ENCODE measurements at regions not wholly inside any gene's neighbourhood (a gene's known extent, or its start where the extent isn't known, plus 50 kb on each side); places are given as distances from the start of the nearest gene placed in this dataset.

- no peak for ATAC-seq
- TF ChIP-seq ARNTL (CRISPR knock-in tag; IDR thresholded peaks at IDR 0.05; ENCODE audit: borderline replicate concordance, low read depth): no peak
- TF ChIP-seq ZFP30 (CRISPR knock-in tag; IDR thresholded peaks at IDR 0.05): no peak
- TF ChIP-seq GLIS3 (CRISPR knock-in tag; IDR thresholded peaks at IDR 0.05): no peak
- TF ChIP-seq ZNF565 (CRISPR knock-in tag; conservative IDR thresholded peaks at IDR 0.05; ENCODE audit: low read depth): no peak
- TF ChIP-seq ZC3H10 (CRISPR knock-in tag; IDR thresholded peaks at IDR 0.05): no peak
- TF ChIP-seq TCF4 (CRISPR knock-in tag; IDR thresholded peaks at IDR 0.05; ENCODE audit: borderline replicate concordance): no peak
- no peak for TF ChIP-seq TSHZ2 (CRISPR knock-in tag; IDR thresholded peaks at IDR 0.05)
- TF ChIP-seq TOX (CRISPR knock-in tag; IDR thresholded peaks at IDR 0.05; ENCODE audit: borderline replicate concordance): no peak
- TF ChIP-seq RARB (CRISPR knock-in tag; IDR thresholded peaks at IDR 0.05): no peak
- TF ChIP-seq ZNF8 (CRISPR knock-in tag; IDR thresholded peaks at IDR 0.05): no peak
- no peak for TF ChIP-seq ISL1 (CRISPR knock-in tag; IDR thresholded peaks at IDR 0.05)
- no peak for TF ChIP-seq OSR1 (CRISPR knock-in tag; IDR thresholded peaks at IDR 0.05)
- no peak for TF ChIP-seq ZNF70 (CRISPR knock-in tag; IDR thresholded peaks at IDR 0.05)
These were observed 1557.0 kb downstream of the SI start for GRCh38 chr3:163521261-163521660.

GRCh38 chr3:163518065-163518464, 1560.2 kb downstream of the SI start:
- no peak for ATAC-seq
- no peak for TF ChIP-seq BACH2 (CRISPR knock-in tag; IDR thresholded peaks at IDR 0.05; ENCODE audit: borderline replicate concordance)
- no peak for TF ChIP-seq ZNF8 (CRISPR knock-in tag; IDR thresholded peaks at IDR 0.05)
- no peak for TF ChIP-seq ZNF70 (CRISPR knock-in tag; IDR thresholded peaks at IDR 0.05)
- no peak for TF ChIP-seq ZC3H10 (CRISPR knock-in tag; IDR thresholded peaks at IDR 0.05)
- TF ChIP-seq RARB (CRISPR knock-in tag; IDR thresholded peaks at IDR 0.05): no peak
- no peak for TF ChIP-seq GLIS3 (CRISPR knock-in tag; IDR thresholded peaks at IDR 0.05)
- no peak for TF ChIP-seq OSR1 (CRISPR knock-in tag; IDR thresholded peaks at IDR 0.05)
- TF ChIP-seq ISL1 (CRISPR knock-in tag; IDR thresholded peaks at IDR 0.05): no peak
- TF ChIP-seq ZNF565 (CRISPR knock-in tag; conservative IDR thresholded peaks at IDR 0.05; ENCODE audit: low read depth): no peak
- TF ChIP-seq ZFP30 (CRISPR knock-in tag; IDR thresholded peaks at IDR 0.05): no peak
- TF ChIP-seq TSHZ2 (CRISPR knock-in tag; IDR thresholded peaks at IDR 0.05): no peak
- TF ChIP-seq TOX (CRISPR knock-in tag; IDR thresholded peaks at IDR 0.05; ENCODE audit: borderline replicate concordance): no peak
- TF ChIP-seq ESRRG (CRISPR knock-in tag; IDR thresholded peaks at IDR 0.05): no peak

- TF ChIP-seq ARNTL (CRISPR knock-in tag; IDR thresholded peaks at IDR 0.05; ENCODE audit: borderline replicate concordance, low read depth) (no peak), ZFP3 (CRISPR knock-in tag; IDR thresholded peaks at IDR 0.05) (no peak), TSHZ2 (CRISPR knock-in tag; IDR thresholded peaks at IDR 0.05) (no peak), TOX (CRISPR knock-in tag; IDR thresholded peaks at IDR 0.05; ENCODE audit: borderline replicate concordance) (no peak), ISL1 (CRISPR knock-in tag; IDR thresholded peaks at IDR 0.05) (no peak), ESRRG (CRISPR knock-in tag; IDR thresholded peaks at IDR 0.05) (no peak), CSDC2 (CRISPR knock-in tag; IDR thresholded peaks at IDR 0.05) (no peak), ZC3H10 (CRISPR knock-in tag; IDR thresholded peaks at IDR 0.05) (no peak), GLIS3 (CRISPR knock-in tag; IDR thresholded peaks at IDR 0.05) (no peak), POU6F1 (CRISPR knock-in tag; IDR thresholded peaks at IDR 0.05; ENCODE audit: borderline replicate concordance, low read depth) (no peak), RARB (CRISPR knock-in tag; IDR thresholded peaks at IDR 0.05) (no peak), BACH2 (CRISPR knock-in tag; IDR thresholded peaks at IDR 0.05; ENCODE audit: borderline replicate concordance) (no peak), SNAI2 (CRISPR knock-in tag; IDR thresholded peaks at IDR 0.05) (no peak), ZNF8 (CRISPR knock-in tag; IDR thresholded peaks at IDR 0.05) (no peak), ZFP30 (CRISPR knock-in tag; IDR thresholded peaks at IDR 0.05) (no peak), TCF4 (CRISPR knock-in tag; IDR thresholded peaks at IDR 0.05; ENCODE audit: borderline replicate concordance) (no peak), CSRNP3 (CRISPR knock-in tag; IDR thresholded peaks at IDR 0.05) (no peak), PATZ1 (CRISPR knock-in tag; IDR thresholded peaks at IDR 0.05; ENCODE audit: borderline replicate concordance) (no peak)
- ATAC-seq: no peak
These were observed 1565.1 kb downstream of the SI start for GRCh38 chr3:163513149-163513657.
